ENCODE measurements at regions not wholly inside any gene's neighbourhood (a gene's known extent, or its start where the extent isn't known, plus 50 kb on each side); places are given as distances from the start of the nearest gene placed in this dataset.

DNA sequence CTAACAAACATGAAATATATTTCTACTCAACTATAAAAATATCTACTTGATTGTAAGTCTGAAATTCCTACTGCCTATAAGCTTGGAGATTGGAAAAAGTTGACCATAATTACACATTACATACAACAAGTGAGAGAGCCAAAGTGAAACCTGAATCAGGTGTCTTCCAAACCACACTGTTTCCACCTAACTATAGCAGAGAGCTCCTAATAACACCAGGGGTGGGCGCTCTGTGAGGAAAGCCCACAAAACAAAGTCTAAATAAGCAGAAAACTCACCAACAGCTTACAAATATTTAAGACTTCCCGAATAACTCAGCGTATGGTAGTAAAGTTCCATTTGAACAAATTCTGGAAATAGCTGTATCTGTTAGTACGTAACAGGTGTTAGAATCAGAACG lies 119.9 kb downstream of the GPR37 start:
- no peak overlapping the region for H3K4ac ChIP-seq (ENCODE audit: low read depth, low read length)
- no peaks in the 10 kb centered on the region for H3K27me3 ChIP-seq (ENCODE audit: insufficient read depth, low read length)
- no peak overlapping the region for H3K23ac ChIP-seq (ENCODE audit: insufficient read length, low read depth, low read length)
- no peaks in the 10 kb centered on the region for H3K4me1 ChIP-seq (ENCODE audit: insufficient read depth, low read length)
- Mint-ChIP-seq H3K4me1 (peaks cover 5% of the 10 kb centered on the region in 2 experiments), H3K36me3 (ENCODE audit: insufficient read depth in 1 of 3, low read depth in 3 of 3) (no peaks in the 10 kb centered on the region), H3K27me3 (ENCODE audit: low read depth) (no peaks in the 10 kb centered on the region), H3K4me3 (no peak overlapping the region), H3K9me3 (no peaks in the 10 kb centered on the region), H3K27ac (no peak overlapping the region)
- WGBS (ENCODE audit: extremely low coverage, insufficient read length, low lambda C conversion rate), result no CpG with 5 or more reads among the region's 5 CpGs
- H2BK20ac ChIP-seq (ENCODE audit: low read depth, low read length, poor library complexity, severe bottlenecking), result no peak overlapping the region
- TF ChIP-seq, protein P1, sequence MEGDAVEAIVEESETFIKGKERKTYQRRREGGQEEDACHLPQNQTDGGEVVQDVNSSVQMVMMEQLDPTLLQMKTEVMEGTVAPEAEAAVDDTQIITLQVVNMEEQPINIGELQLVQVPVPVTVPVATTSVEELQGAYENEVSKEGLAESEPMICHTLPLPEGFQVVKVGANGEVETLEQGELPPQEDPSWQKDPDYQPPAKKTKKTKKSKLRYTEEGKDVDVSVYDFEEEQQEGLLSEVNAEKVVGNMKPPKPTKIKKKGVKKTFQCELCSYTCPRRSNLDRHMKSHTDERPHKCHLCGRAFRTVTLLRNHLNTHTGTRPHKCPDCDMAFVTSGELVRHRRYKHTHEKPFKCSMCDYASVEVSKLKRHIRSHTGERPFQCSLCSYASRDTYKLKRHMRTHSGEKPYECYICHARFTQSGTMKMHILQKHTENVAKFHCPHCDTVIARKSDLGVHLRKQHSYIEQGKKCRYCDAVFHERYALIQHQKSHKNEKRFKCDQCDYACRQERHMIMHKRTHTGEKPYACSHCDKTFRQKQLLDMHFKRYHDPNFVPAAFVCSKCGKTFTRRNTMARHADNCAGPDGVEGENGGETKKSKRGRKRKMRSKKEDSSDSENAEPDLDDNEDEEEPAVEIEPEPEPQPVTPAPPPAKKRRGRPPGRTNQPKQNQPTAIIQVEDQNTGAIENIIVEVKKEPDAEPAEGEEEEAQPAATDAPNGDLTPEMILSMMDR (conservative IDR thresholded peaks at IDR 0.05), result no peak
- no peak overlapping the region for H4K8ac ChIP-seq (replicated peaks; ENCODE audit: insufficient read length, low read depth, low read length)
- no peak for DNase-seq
- H3T11ph ChIP-seq (ENCODE audit: low read length), result no peak overlapping the region
- no peak overlapping the region for H3K18ac ChIP-seq (ENCODE audit: insufficient read length, low read depth, low read length)
- no peaks in the 10 kb centered on the region for H3K9me3 ChIP-seq (ENCODE audit: control insufficient read depth, low read depth, low read length)
- H4K5ac ChIP-seq (ENCODE audit: insufficient read length, low read depth, low read length), result no peak overlapping the region
- no peaks in the 10 kb centered on the region for H3K79me1 ChIP-seq (ENCODE audit: insufficient read depth, low read depth, low read length, poor library complexity, severe bottlenecking)
- no peak overlapping the region for H2AK5ac ChIP-seq (ENCODE audit: insufficient read length, low read length)
- H3K79me2 ChIP-seq (ENCODE audit: insufficient read depth, low read length), result no peaks in the 10 kb centered on the region
- H2BK15ac ChIP-seq (ENCODE audit: low read depth, low read length), result no peak overlapping the region
- no peak overlapping the region for H3K56ac ChIP-seq (ENCODE audit: insufficient read length, low read depth, low read length)
- no peak overlapping the region for H3K9ac ChIP-seq (ENCODE audit: extremely low read depth, insufficient read length, low read length)
- no peak overlapping the region for H3K27ac ChIP-seq (ENCODE audit: insufficient read length, low read depth, low read length)
- H2BK12ac ChIP-seq (ENCODE audit: insufficient read length, low read depth, low read length), result no peak overlapping the region
- H3K14ac ChIP-seq (ENCODE audit: insufficient read depth, low read length), result no peak overlapping the region
- no peaks in the 10 kb centered on the region for H3K23me2 ChIP-seq (ENCODE audit: insufficient read length, low read depth, low read length, poor library complexity, severe bottlenecking)
- H2AFZ ChIP-seq (ENCODE audit: low read length), result no peak overlapping the region
- no peak overlapping the region for H2BK5ac ChIP-seq (ENCODE audit: insufficient read length, low read length)
- no peaks in the 10 kb centered on the region for H4K20me1 ChIP-seq (ENCODE audit: control insufficient read depth, insufficient read depth, insufficient read length)
- H4K91ac ChIP-seq (ENCODE audit: insufficient read length, low read depth, low read length), result no peak overlapping the region
- no peak overlapping the region for H2BK120ac ChIP-seq (ENCODE audit: low read depth, low read length, poor library complexity, severe bottlenecking)
- H3K4me2 ChIP-seq (ENCODE audit: insufficient read depth, insufficient read length, low read length), result no peak overlapping the region

Measured in H9 (cell line).